HEK293 (cell line): ENCODE measurements at regions not wholly inside any gene's neighbourhood (a gene's known extent, or its start where the extent isn't known, plus 50 kb on each side); places are given as distances from the start of the nearest gene placed in this dataset.
"Not testable (repeated sequence)": the region's sequence is repeated elsewhere in the genome, so short reads cannot be mapped to it uniquely, and the experiment has no call there.

Experiments used
- CTCF ChIA-PET: fragments of 350-600 bp; formaldehyde crosslinking; extraction: SDS; loops from one replicate; lab custom pipeline; 2021; ENCODE audit warnings: antibody characterized with exemption; lab: Yijun Ruan, JAX
- POLR2A ChIA-PET: fragments of 300-600 bp; formaldehyde crosslinking; extraction: SDS; loops from one replicate; lab custom pipeline; 2020; ENCODE audit warnings: antibody characterized with exemption, inconsistent platforms; lab: Yijun Ruan, JAX
- H3K27ac ChIP-seq: fragments of 200-500 bp; sonication (Bioruptor generic); 2 replicates; pipeline ENCODE4 v1.5.1; 2014; ENCODE audit warnings: low read depth, low read length, control low read depth, inconsistent platforms; ENCODE audit errors: extremely low read depth
- H3K36me3 ChIP-seq, 2 experiments: fragments of 200-500 bp in 1 of 2; sonication (Bioruptor generic) in 1 of 2; 1 replicate in 1 of 2; 2 replicates in 1 of 2; pipeline ENCODE4 v1.5.1; 2014 to 2017; ENCODE audit warnings: inconsistent platforms in 2 of 2, low read length in 2 of 2; ENCODE audit not compliant: control insufficient read depth in 2 of 2, insufficient read depth in 1 of 2
- H3K4me1 ChIP-seq: fragments of 200-500 bp; sonication (Bioruptor generic); 2 replicates; pipeline ENCODE4 v1.5.1; 2014; ENCODE audit warnings: mild to moderate bottlenecking, low read length, inconsistent platforms; ENCODE audit not compliant: control insufficient read depth, insufficient read depth
- H3K4me3 ChIP-seq: 2 replicates; pipeline ENCODE4 v1.5.1; 2011; ENCODE audit warnings: low read depth, mild to moderate bottlenecking, control low read depth, low read length, moderate library complexity
- H3K9me3 ChIP-seq: fragments of 200-500 bp; sonication (Bioruptor generic); 2 replicates; pipeline ENCODE4 v1.5.1; 2014; ENCODE audit warnings: low read depth, low read length, inconsistent platforms; ENCODE audit not compliant: control insufficient read depth, insufficient read depth
- KLF7 ChIP-seq: fragments of 450-650 bp; formaldehyde crosslinking; IDR thresholded peaks from 2 replicates; pipeline ENCODE4 v1.5.1; 2016; ENCODE audit warnings: missing biosample characterization, missing genetic modification characterization, borderline replicate concordance
- REPIN1 ChIP-seq: fragments of 450-650 bp; formaldehyde crosslinking; IDR thresholded peaks from 2 replicates; pipeline ENCODE4 v1.5.1; 2017; ENCODE audit warnings: missing biosample characterization, missing genetic modification characterization, low read depth
- SETDB1 ChIP-seq: IDR thresholded peaks from one replicate; pipeline ENCODE4 v1.6.1; 2017; ENCODE audit warnings: mild to moderate bottlenecking, low read length, moderate library complexity, mixed read lengths; ENCODE audit not compliant: insufficient read length
- ZFP3 ChIP-seq: fragments of 450-650 bp; formaldehyde crosslinking; IDR thresholded peaks from 2 replicates; pipeline ENCODE4 v1.5.1; 2016; ENCODE audit warnings: low read depth, missing biosample characterization, missing genetic modification characterization
- ZNF121 ChIP-seq: fragments of 450-650 bp; formaldehyde crosslinking; IDR thresholded peaks from 2 replicates; pipeline ENCODE4 v1.5.1; 2016; ENCODE audit warnings: missing biosample characterization, missing genetic modification characterization
- ZNF175 ChIP-seq: fragments of 450-650 bp; formaldehyde crosslinking; IDR thresholded peaks from 2 replicates; pipeline ENCODE4 v1.5.1; 2016; ENCODE audit warnings: missing biosample characterization, missing genetic modification characterization
- ZNF2 ChIP-seq: fragments of 450-650 bp; formaldehyde crosslinking; IDR thresholded peaks from 2 replicates; pipeline ENCODE4 v1.5.1; 2016; ENCODE audit warnings: missing biosample characterization, missing genetic modification characterization
- ZNF26 ChIP-seq: fragments of 450-650 bp; formaldehyde crosslinking; IDR thresholded peaks from 2 replicates; pipeline ENCODE4 v1.5.1; 2016; ENCODE audit warnings: missing biosample characterization, missing genetic modification characterization
- ZNF416 ChIP-seq: fragments of 450-650 bp; formaldehyde crosslinking; IDR thresholded peaks from 2 replicates; pipeline ENCODE4 v1.5.1; 2016; ENCODE audit warnings: missing biosample characterization, missing genetic modification characterization
- ZNF449 ChIP-seq: fragments of 450-650 bp; formaldehyde crosslinking; IDR thresholded peaks from 2 replicates; pipeline ENCODE4 v1.5.1; 2017; ENCODE audit warnings: missing biosample characterization, mild to moderate bottlenecking, missing genetic modification characterization, moderate library complexity
- ZNF510 ChIP-seq: fragments of 450-650 bp; formaldehyde crosslinking; IDR thresholded peaks from 2 replicates; pipeline ENCODE4 v1.5.1; 2018; ENCODE audit warnings: mild to moderate bottlenecking, missing genetic modification characterization, missing biosample characterization; ENCODE audit not compliant: insufficient replicate concordance
- ZNF610 ChIP-seq: fragments of 450-650 bp; formaldehyde crosslinking; IDR thresholded peaks from 2 replicates; pipeline ENCODE4 v1.5.1; 2016; ENCODE audit warnings: missing biosample characterization, missing genetic modification characterization, borderline replicate concordance
- ZNF658 ChIP-seq: fragments of 450-650 bp; formaldehyde crosslinking; IDR thresholded peaks from 2 replicates; pipeline ENCODE4; 2016; ENCODE audit warnings: missing biosample characterization, missing genetic modification characterization
- ZNF677 ChIP-seq: fragments of 450-650 bp; IDR thresholded peaks from 2 replicates; pipeline ENCODE4 v1.5.0; 2018; ENCODE audit warnings: missing biosample characterization, mild to moderate bottlenecking, missing genetic modification characterization, moderate library complexity
- ZNF792 ChIP-seq: fragments of 450-650 bp; formaldehyde crosslinking; IDR thresholded peaks from 2 replicates; pipeline ENCODE4 v1.5.1; 2016; ENCODE audit warnings: missing biosample characterization, missing genetic modification characterization
- ZNF843 ChIP-seq: fragments of 450-650 bp; formaldehyde crosslinking; IDR thresholded peaks from 2 replicates; pipeline ENCODE4 v1.5.1; 2016; ENCODE audit warnings: missing biosample characterization, missing genetic modification characterization
- ZSCAN30 ChIP-seq: fragments of 450-650 bp; IDR thresholded peaks from 2 replicates; pipeline ENCODE4 v1.5.1; 2018; ENCODE audit warnings: missing biosample characterization, mild to moderate bottlenecking, missing genetic modification characterization, moderate library complexity
- TF ChIP-seq, protein P1 (sequence below): fragments of 450-650 bp; IDR thresholded peaks from 2 replicates; pipeline ENCODE4 v1.5.1; 2018; ENCODE audit warnings: missing biosample characterization, mild to moderate bottlenecking, missing genetic modification characterization
- TF ChIP-seq, protein P2 (sequence below): fragments of 450-650 bp; formaldehyde crosslinking; IDR thresholded peaks from 2 replicates; pipeline ENCODE4 v1.5.1; 2016; ENCODE audit warnings: missing biosample characterization, missing genetic modification characterization
- TF ChIP-seq, protein P3 (sequence below): fragments of 450-650 bp; formaldehyde crosslinking; IDR thresholded peaks from 2 replicates; pipeline ENCODE4 v1.5.1; 2016; ENCODE audit warnings: missing biosample characterization, missing genetic modification characterization

- Histone ChIP-seq H3K27ac (no peak overlapping the region), H3K36me3 (no peaks in the 10 kb centered on the region), H3K4me3 (no peak overlapping the region), H3K9me3 (no peaks in the 10 kb centered on the region), H3K4me1 (no peaks in the 10 kb centered on the region)
- ChIA-PET POLR2A (no interaction called here), CTCF (interaction anchor here (0.6 to 1.1 kb wide), 4 partner anchors 10 to 70 kb away, joined by 3 to 5 read pairs (median 4); no protein-coding TSS in a partner anchor)
- TF ChIP-seq ZNF2 (no peak), ZNF677 (tag by site-specific recombination) (peak; percentile 38; the same call in 1 of the 2 replicates)
Measured at GRCh38 chr4:170198747-170199146, 109.0 kb upstream of the AADAT start.

DNA sequence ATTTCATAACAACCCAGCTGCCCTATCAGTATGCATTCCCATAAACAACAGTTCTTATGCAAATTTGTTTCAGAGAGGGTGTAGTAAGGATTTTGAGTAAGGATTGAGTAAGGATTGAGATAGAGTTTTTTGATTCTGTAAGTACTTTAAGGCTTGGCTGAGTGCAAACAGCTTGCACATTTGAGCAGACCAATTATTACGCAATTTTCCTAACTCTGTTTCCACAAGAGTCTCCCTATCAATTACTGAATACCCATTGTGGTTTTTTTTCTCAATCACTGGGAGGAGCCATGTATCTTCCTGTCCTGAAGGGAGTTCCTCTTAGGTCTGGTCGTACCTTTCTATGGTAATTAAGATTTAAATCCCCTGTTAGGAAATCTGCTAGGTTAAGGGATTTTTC, 105.0 kb upstream of the AADAT start:
- H3K4me1 ChIP-seq, H3K9me3 ChIP-seq, H3K36me3 ChIP-seq, POLR2A ChIA-PET, H3K27ac ChIP-seq, H3K4me3 ChIP-seq, CTCF ChIA-PET: not testable (repeated sequence)

DNA sequence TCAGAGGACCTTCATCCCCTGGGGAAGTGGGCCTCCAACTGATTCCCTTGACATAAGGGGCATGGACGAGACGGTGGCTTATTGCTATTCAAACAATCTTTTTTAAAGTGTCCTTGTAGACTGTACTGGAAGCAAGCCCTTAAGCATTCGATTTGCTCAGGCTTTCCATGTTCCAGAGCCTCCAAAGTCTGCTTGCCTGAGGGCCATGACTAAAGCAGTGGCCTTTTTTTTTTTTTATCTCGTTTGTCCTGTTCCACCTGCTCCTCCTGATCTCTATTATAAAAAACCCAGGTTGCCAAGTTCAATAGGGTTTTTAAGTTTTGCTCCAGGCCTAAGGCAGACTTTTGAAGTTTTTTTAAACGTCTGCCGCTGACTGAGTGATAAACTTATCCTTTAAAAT, 103.7 kb upstream of the AADAT start:
- no peaks in the 10 kb centered on the region for H3K4me1 ChIP-seq
- ChIA-PET CTCF (no interaction called here), POLR2A (no interaction called here)
- no peaks in the 10 kb centered on the region for H3K36me3 ChIP-seq
- no peak overlapping the region for H3K4me3 ChIP-seq
- no peaks in the 10 kb centered on the region for H3K9me3 ChIP-seq
- TF ChIP-seq, protein P1, sequence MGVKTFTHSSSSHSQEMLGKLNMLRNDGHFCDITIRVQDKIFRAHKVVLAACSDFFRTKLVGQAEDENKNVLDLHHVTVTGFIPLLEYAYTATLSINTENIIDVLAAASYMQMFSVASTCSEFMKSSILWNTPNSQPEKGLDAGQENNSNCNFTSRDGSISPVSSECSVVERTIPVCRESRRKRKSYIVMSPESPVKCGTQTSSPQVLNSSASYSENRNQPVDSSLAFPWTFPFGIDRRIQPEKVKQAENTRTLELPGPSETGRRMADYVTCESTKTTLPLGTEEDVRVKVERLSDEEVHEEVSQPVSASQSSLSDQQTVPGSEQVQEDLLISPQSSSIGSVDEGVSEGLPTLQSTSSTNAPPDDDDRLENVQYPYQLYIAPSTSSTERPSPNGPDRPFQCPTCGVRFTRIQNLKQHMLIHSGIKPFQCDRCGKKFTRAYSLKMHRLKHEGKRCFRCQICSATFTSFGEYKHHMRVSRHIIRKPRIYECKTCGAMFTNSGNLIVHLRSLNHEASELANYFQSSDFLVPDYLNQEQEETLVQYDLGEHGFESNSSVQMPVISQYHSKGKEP (tag by site-specific recombination), result no peak
- no peak for TF ChIP-seq KLF7
- TF ChIP-seq ZNF792 (tag by site-specific recombination), result no peak
- TF ChIP-seq, protein P2, sequence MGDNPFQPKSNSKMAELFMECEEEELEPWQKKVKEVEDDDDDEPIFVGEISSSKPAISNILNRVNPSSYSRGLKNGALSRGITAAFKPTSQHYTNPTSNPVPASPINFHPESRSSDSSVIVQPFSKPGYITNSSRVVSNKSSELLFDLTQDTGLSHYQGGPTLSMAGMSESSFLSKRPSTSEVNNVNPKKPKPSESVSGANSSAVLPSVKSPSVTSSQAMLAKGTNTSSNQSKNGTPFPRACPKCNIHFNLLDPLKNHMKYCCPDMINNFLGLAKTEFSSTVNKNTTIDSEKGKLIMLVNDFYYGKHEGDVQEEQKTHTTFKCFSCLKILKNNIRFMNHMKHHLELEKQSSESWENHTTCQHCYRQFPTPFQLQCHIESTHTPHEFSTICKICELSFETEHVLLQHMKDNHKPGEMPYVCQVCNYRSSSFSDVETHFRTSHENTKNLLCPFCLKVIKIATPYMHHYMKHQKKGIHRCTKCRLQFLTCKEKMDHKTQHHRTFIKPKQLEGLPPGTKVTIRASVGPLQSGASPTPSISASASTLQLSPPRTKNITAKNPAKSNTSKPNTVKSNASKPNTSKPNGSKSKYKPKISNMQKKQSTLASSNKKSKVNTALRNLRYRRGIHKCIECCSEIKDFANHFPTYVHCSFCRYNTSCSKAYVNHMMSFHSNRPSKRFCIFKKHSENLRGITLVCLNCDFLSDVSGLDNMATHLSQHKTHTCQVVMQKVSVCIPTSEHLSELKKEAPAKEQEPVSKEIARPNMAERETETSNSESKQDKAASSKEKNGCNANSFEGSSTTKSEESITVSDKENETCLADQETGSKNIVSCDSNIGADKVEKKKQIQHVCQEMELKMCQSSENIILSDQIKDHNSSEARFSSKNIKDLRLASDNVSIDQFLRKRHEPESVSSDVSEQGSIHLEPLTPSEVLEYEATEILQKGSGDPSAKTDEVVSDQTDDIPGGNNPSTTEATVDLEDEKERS, result no peak
- TF ChIP-seq ZNF843, result no peak
- TF ChIP-seq ZNF658 (tag by site-specific recombination), result no peak
- TF ChIP-seq ZNF175 (tag by site-specific recombination), result no peak
- H3K27ac ChIP-seq, result no peak overlapping the region

DNA sequence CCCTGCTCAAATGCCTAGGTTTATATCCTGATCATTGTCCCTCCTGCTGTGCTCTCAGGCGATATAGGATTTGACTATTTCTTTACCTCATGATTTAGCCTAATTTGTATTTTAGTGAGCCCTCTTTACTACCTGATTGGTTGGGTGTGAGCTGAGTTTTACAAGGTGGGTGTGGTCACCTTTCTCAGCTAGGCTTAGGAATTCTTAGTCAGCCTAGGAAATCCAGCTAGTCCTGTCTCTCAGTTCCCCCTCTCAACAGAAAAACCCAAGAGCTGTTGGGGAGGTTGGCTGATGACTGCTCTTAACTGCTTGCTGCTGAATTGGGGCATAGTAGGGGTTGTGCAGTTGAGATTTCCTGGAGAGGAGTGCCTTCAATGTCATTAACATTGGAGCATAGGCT, 100.5 kb upstream of the AADAT start:
- Histone ChIP-seq H3K36me3 (no peaks in the 10 kb centered on the region), H3K4me3 (no peak overlapping the region), H3K9me3 (no peaks in the 10 kb centered on the region), H3K4me1 (no peaks in the 10 kb centered on the region), H3K27ac (no peak overlapping the region)
- ChIA-PET CTCF (no interaction called here), POLR2A (interaction anchor here (0.7 kb wide), 1 partner anchor 70 kb away, joined by 3 read pairs; no protein-coding TSS in a partner anchor)
- TF ChIP-seq REPIN1 (no peak), ZSCAN30 (no peak), SETDB1 (no peak), ZNF510 (no peak), ZFP3 (tag by site-specific recombination) (no peak), ZNF449 (tag by site-specific recombination) (no peak), ZNF416 (tag by site-specific recombination) (no peak), ZNF610 (tag by site-specific recombination) (no peak), ZNF26 (tag by site-specific recombination) (no peak), ZNF121 (tag by site-specific recombination) (no peak)
- TF ChIP-seq, protein P3, sequence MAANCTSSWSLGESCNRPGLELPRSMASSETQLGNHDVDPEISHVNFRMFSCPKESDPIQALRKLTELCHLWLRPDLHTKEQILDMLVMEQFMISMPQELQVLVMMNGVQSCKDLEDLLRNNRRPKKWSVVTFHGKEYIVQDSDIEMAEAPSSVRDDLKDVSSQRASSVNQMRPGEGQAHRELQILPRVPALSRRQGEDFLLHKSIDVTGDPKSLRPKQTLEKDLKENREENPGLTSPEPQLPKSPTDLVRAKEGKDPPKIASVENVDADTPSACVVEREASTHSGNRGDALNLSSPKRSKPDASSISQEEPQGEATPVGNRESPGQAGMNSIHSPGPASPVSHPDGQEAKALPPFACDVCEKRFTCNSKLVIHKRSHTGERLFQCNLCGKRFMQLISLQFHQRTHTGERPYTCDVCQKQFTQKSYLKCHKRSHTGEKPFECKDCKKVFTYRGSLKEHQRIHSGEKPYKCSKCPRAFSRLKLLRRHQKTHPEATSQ (tag by site-specific recombination), result no peak
